ENCODE measurements at regions not wholly inside any gene's neighbourhood (a gene's known extent, or its start where the extent isn't known, plus 50 kb on each side); places are given as distances from the start of the nearest gene placed in this dataset.
"Not testable (repeated sequence)": the region's sequence is repeated elsewhere in the genome, so short reads cannot be mapped to it uniquely, and the experiment has no call there.

DNA sequence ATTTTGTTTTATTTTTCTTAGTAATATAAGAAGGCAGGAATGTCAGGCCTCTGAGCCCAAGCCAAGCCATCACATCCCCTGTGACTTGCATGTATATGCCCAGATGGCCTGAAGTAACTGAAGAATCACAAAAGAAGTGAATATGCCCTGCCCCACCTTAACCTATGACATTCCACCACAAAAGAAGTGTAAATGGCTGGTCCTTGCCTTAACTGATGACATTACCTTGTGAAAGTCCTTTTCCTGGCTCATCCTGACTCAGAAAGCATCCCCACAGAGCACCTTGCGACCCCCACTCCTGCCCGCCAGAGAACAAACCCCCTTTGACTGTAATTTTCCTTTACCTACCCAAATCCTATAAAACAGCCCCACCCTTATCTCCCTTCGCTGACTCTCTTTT, 406.2 kb upstream of the RORB start:
- not testable (repeated sequence) for DNase-seq (ENCODE audit: low read depth in 2 of 2)

GRCh38 chr9:74092491-74092834, 404.7 kb upstream of the RORB start:
- no peak for DNase-seq (ENCODE audit: low read depth in 2 of 2)

GRCh38 chr9:74094037-74094436, 403.1 kb upstream of the RORB start:
- not testable (repeated sequence) for DNase-seq (ENCODE audit: low read depth in 2 of 2)

GRCh38 chr9:74094766-74095165, 402.4 kb upstream of the RORB start:
- no peak for DNase-seq (ENCODE audit: low read depth in 2 of 2)

GRCh38 chr9:74095925-74096324, 401.2 kb upstream of the RORB start:
- DNase-seq (ENCODE audit: low read depth in 2 of 2), result no peak

GRCh38 chr9:74096420-74096819, 400.7 kb upstream of the RORB start:
- DNase-seq (ENCODE audit: low read depth in 2 of 2), result no peak

GRCh38 chr9:74100042-74100441, 397.1 kb upstream of the RORB start:
- no peak for DNase-seq (ENCODE audit: low read depth in 2 of 2)

DNA sequence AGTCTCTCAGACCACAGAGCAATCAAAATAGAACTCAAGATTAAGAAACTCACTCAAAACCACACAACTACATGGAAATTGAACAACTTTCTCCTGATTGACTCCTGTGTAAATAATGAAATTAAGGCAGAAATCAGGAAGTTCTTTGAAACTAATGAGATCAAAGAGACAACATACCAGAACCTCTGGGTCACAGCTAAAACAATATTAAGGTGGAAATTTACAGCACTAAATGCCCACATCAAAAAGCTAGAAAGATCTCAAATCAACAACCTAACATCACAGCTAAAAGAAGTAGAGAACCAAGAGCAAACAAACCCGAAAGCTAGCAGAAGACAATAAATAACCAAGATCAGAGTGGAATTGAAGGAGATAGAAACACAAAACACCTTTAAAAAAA, 395.0 kb upstream of the RORB start:
- not testable (repeated sequence) for DNase-seq (ENCODE audit: low read depth in 2 of 2)

DNA sequence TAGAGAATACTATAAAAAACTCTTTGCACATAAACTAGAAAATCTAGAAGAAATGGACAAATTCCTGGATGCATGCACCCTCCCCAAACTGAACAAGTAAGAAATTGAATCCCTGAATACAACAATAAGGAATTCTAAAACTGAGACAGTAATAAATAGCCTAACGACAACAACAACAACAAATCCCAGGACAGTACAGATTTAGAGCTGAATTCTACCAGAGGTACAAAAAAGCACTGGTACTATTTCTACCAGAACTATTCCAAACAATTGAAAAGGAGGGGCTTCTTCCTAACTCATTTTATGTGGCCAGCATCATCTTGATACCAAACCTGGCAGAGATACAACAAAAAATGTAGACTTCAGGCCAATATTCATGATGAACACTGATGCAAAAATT, 394.4 kb upstream of the RORB start:
- no peak for DNase-seq (ENCODE audit: low read depth in 2 of 2)

DNA sequence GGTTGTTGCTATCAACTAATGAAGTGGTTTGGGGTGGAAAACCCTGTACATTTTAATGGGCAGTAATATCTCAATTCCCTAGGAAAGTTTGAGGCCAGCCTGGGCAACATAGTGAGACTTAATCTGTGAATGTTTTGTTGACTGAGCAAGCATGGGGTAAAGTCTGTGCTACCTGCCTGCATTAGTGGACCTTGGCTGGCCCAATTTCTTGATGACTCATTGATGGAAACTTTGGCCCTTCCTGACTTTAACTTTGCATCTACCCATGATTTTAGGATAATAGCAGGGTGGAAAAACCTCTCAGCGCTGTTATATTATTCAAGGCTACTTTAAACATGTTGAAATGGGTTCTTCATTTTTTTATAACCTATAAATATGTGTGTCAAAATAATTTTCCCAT, 389.4 kb upstream of the RORB start:
- no peak for DNase-seq (ENCODE audit: low read depth in 2 of 2)

DNA sequence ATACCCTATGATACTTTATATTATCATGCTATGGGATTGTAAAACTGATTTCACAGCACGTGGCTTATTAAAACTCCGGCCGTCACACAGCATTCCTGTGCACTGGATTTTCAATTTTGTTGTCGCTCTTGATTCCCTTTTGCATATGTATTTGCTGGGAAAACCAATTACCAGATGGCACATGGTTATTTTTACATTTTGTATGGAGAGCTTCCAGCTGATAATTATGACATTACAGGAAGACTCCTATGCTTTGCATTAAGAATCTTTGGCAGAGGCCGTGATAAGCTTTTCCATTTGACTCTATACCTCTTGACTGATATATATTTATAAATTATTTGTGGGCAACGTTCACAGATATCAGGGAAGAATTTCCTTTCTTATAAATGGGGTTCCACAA, 381.2 kb upstream of the RORB start:
- no peak for DNase-seq (ENCODE audit: low read depth in 2 of 2)

- no peak for DNase-seq (ENCODE audit: low read depth in 2 of 2)
Observed at GRCh38 chr9:74117151-74117550, 380.0 kb upstream of the RORB start.

- DNase-seq (ENCODE audit: low read depth in 2 of 2), result no peak
Observed at GRCh38 chr9:74117731-74118130, 379.4 kb upstream of the RORB start.

- DNase-seq (ENCODE audit: low read depth in 2 of 2), result no peak
Observed at GRCh38 chr9:74120061-74120460, 377.1 kb upstream of the RORB start.

- no peak for DNase-seq (ENCODE audit: low read depth in 2 of 2)
Observed at GRCh38 chr9:74120470-74120869, 376.7 kb upstream of the RORB start.

GRCh38 chr9:74122216-74122615, 374.9 kb upstream of the RORB start:
- no peak for DNase-seq (ENCODE audit: low read depth in 2 of 2)

DNA sequence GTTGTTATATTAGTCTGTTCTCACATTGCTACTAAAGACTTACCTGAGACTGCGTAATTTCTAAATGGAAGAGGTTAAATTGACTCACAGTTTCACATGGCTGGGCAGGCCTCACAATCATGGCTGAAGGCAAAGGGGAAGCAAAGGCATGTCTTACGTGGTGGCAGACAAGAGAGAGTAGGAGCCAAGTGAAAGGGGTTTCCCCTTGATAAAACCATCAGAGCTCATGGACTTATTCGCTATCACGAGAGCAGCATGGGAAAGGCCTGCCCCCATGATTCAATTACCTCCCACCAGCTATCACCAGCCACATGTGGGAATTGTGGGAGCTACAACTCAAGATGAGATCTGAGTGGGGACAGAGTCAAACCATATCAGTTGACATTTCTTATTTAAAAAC, 374.5 kb upstream of the RORB start:
- no peak for DNase-seq (ENCODE audit: low read depth in 2 of 2)

GRCh38 chr9:74125941-74126340, 371.2 kb upstream of the RORB start:
- DNase-seq (ENCODE audit: low read depth in 2 of 2), result no peak

DNA sequence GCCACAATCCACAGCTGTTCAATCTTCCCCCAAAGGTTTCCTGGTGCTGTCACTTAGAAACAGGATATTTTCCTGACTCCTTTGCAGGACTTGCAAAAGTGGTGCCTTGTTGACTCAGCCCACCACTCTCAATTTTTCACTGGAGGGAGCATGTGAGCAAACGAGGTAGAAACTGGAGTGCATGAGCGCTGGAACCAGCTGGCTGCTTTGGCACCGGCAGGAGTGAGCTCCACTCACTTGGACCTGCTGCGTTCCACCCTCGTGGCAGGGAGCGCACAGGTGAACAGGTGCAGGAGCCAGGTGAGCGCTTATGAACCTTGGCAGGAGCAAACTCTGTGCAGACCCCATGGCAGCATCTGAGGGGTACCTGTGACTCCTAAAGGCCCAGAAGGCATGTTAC, 364.1 kb upstream of the RORB start:
- no peak for DNase-seq (ENCODE audit: low read depth in 2 of 2)

GRCh38 chr9:74133921-74134320, 363.2 kb upstream of the RORB start:
- no peak for DNase-seq (ENCODE audit: low read depth in 2 of 2)

GRCh38 chr9:74138182-74138581, 359.0 kb upstream of the RORB start:
- DNase-seq (ENCODE audit: low read depth in 2 of 2), result no peak

- DNase-seq (ENCODE audit: low read depth in 2 of 2), result no peak
Observed at GRCh38 chr9:74140141-74140540, 357.0 kb upstream of the RORB start.

DNA sequence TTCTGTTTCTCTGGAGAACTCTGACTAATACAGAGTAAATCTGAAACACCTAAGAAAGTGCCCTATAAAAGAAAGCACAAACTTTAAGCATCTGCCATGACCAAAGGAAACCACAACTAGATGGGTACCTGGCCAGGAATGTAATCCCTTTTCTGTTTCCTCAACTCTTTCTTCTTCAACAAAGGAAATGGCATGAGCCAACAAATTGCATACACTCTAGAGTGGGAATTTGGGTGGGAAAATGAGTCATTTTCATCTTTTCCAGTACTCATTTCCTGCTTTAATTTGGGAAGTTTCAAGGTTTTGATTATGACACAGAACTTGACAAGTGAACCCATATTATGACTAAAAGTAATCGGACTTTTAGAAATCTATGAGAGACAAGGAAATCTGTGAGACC, 349.2 kb upstream of the RORB start:
- no peak for DNase-seq (ENCODE audit: low read depth in 2 of 2)

- no peak for DNase-seq (ENCODE audit: low read depth in 2 of 2)
Observed at GRCh38 chr9:74172874-74173273, 324.3 kb upstream of the RORB start.

GRCh38 chr9:74173284-74173683, 323.9 kb upstream of the RORB start:
- DNase-seq (ENCODE audit: low read depth in 2 of 2), result no peak

Data from stimulated activated CD4-positive, alpha-beta T cell treated with anti-CD3 and anti-CD28 coated beads, Interleukin-1b, Interleukin-23, amount 100 ng/mL, for 4 hours (primary cell).